HuH-7 (cell line): ENCODE measurements at regions not wholly inside any gene's neighbourhood (a gene's known extent, or its start where the extent isn't known, plus 50 kb on each side); places are given as distances from the start of the nearest gene placed in this dataset.
A peak's percentile ranks its signal among the peaks of the same experiment; 100 is the strongest.

Source experiments
- DNase-seq: peaks from one replicate; pipeline ENCODE4 v3.0.0; 2011; ENCODE audit warnings: low spot score

- DNase-seq = no peak
Measured at GRCh38 chr20:23253524-23253923, 97.1 kb upstream of the NXT1 start.

- no peak for DNase-seq
Measured at GRCh38 chr20:23251779-23252178, 98.8 kb upstream of the NXT1 start.

- DNase-seq = no peak
Measured at GRCh38 chr20:23249541-23249940, 101.0 kb upstream of the NXT1 start.

GRCh38 chr20:23248461-23248882 lies 102.1 kb upstream of the NXT1 start:
- DNase-seq = no peak

GRCh38 chr20:23246717-23247664 lies 103.6 kb upstream of the NXT1 start:
- no peak for DNase-seq

GRCh38 chr20:23245553-23246181 lies 104.9 kb upstream of the NXT1 start:
- peak; percentile 55 for DNase-seq

GRCh38 chr20:23244916-23245552 lies 105.6 kb upstream of the NXT1 start:
- DNase-seq = no peak

GRCh38 chr20:23244156-23244915 lies 106.3 kb upstream of the NXT1 start:
- no peak for DNase-seq

GRCh38 chr20:23243791-23244155 lies 106.8 kb upstream of the NXT1 start:
- DNase-seq = no peak

- DNase-seq = no peak
Measured at GRCh38 chr20:23242556-23243180, 107.9 kb upstream of the NXT1 start.

GRCh38 chr20:23242104-23242503 lies 108.5 kb upstream of the NXT1 start:
- no peak for DNase-seq

- DNase-seq = no peak
Measured at GRCh38 chr20:23241416-23241815, 109.2 kb upstream of the NXT1 start.

GRCh38 chr20:23240519-23240918 lies 110.1 kb upstream of the NXT1 start:
- no peak for DNase-seq

GRCh38 chr20:23237201-23237600 lies 113.4 kb upstream of the NXT1 start:
- no peak for DNase-seq

- DNase-seq = peak; percentile 68
Measured at GRCh38 chr20:23235173-23236027, 115.2 kb upstream of the NXT1 start.

- DNase-seq = no peak
Measured at GRCh38 chr20:23234311-23235078, 116.1 kb upstream of the NXT1 start.

- no peak for DNase-seq
Measured at GRCh38 chr20:23233341-23233740, 117.2 kb upstream of the NXT1 start.

GRCh38 chr20:23232679-23233308 lies 117.8 kb upstream of the NXT1 start:
- no peak for DNase-seq

GRCh38 chr20:23232219-23232581 lies 118.4 kb upstream of the NXT1 start:
- DNase-seq = no peak
